NCI-H2107 treated with DMSO at 0.1 percent for 48 hours (cell line): ENCODE measurements at regions not wholly inside any gene's neighbourhood (a gene's known extent, or its start where the extent isn't known, plus 50 kb on each side); places are given as distances from the start of the nearest gene placed in this dataset.
"Not testable (repeated sequence)": the region's sequence is repeated elsewhere in the genome, so short reads cannot be mapped to it uniquely, and the experiment has no call there.

ENCODE experiments used
- DNase-seq: peaks from one replicate; lab custom pipeline; 2025; ENCODE audit not compliant: unreplicated experiment; lab: John Stamatoyannopoulos, UW

- no peak for DNase-seq
Measured at GRCh38 chr16:25637236-25637635, 54.5 kb upstream of the HS3ST4 start.

GRCh38 chr16:25636662-25637061, 55.1 kb upstream of the HS3ST4 start:
- no peak for DNase-seq

- no peak for DNase-seq
Measured at GRCh38 chr16:25635454-25635853, 56.3 kb upstream of the HS3ST4 start.

GRCh38 chr16:25633549-25633948, 58.2 kb upstream of the HS3ST4 start:
- DNase-seq: no peak

GRCh38 chr16:25628766-25629165, 63.0 kb upstream of the HS3ST4 start:
- no peak for DNase-seq

- no peak for DNase-seq
Measured at GRCh38 chr16:25627641-25628040, 64.1 kb upstream of the HS3ST4 start.

DNA sequence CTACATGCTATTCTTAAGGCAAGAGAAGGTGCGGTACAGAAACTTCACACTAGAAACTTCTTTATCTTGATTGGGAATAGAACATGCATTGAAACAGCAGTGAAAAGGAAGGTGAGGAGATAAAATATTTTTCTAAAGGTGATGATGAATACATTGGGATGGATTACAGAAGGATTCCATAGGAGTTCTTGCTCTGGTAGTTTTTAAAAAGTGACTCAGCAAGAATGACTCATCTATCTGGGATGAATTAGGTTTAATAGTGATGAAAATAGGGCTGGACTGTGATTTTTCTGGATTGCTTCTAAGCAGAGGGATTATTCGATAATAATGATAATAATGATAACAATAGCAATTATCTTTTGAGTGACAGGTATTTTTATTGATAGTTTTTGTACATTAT, 65.6 kb upstream of the HS3ST4 start:
- DNase-seq: no peak

- peak; percentile 59 for DNase-seq
Measured at GRCh38 chr16:25625620-25626019, 66.1 kb upstream of the HS3ST4 start.

GRCh38 chr16:25614716-25615265, 77.0 kb upstream of the HS3ST4 start:
- DNase-seq: no peak

DNA sequence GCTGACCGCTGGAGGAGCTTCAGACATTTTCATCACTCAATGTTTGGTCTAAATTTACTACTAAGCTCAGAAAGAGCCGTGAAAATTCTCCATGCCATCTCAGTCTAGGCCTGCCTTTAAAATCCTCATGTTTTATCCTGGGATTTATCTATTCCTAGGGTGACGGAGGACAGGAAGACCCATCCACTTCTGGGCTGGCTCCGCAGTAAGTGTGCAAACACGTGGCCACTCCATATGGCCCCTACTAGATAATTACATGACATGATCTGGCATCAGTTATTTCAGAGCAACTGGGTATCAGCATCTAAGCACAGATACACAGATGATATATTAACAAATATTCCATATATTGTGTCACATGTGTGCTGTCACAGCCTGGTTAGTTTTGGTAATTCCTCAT, 77.8 kb upstream of the HS3ST4 start:
- DNase-seq: no peak

DNA sequence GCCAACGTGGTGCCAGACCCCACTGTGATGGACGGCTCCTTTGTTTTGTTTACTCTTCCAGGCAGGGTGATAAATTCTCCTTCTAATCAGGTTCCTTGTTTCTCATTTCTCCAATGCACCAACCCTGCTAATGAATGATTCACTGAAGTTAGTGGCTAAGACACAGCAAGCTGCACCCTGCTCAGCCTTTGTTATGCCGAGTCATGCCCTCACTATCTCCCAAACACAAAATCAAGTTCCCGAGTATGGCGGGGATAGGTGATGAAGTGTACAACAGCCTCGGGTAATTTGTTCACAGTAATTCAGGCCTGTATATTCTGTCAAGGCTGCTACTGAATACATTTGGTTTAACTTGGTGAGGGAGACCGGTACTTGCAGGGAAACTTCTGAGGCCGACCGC, 83.8 kb upstream of the HS3ST4 start:
- no peak for DNase-seq

- DNase-seq: no peak
Measured at GRCh38 chr16:25606069-25606468, 85.7 kb upstream of the HS3ST4 start.

- no peak for DNase-seq
Measured at GRCh38 chr16:25605381-25605780, 86.4 kb upstream of the HS3ST4 start.

DNA sequence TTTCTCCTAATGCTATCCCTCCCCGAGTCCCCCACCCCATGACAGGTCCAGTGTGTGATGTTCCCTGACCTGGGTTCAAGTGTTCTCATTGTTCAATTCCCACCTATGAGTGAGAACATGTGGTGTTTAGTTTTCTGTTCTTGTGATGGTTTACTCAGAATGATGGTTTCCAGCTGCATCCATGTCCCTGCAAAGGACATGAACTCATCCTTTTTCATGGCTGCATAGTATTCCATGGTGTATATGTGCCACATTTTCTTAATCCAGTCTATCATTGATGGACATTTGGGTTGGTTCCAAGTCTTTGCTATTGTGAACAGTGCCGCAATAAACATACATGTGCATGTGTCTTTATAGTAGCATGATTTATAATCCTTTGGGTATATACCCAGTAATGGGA, 90.5 kb upstream of the HS3ST4 start:
- not testable (repeated sequence) for DNase-seq

DNA sequence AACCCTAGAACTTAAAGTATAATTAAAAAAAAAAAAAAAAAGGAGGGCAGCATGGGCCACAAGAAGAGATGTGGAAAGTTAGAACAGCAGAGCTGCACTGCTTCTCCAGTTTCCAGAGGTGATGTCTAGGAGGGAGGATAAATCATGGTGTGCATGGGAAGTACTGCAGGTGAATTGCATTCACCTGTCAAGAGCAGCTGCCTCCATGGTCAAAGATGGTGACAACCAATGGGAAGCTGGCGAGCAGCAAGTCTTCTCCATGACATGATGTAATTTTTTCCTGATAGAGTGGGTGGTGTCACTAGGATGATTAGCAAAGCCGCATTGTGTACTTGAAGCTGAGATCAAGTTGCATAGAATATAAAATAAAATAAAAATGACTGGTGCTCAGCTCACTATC, 95.6 kb upstream of the HS3ST4 start:
- no peak for DNase-seq

DNA sequence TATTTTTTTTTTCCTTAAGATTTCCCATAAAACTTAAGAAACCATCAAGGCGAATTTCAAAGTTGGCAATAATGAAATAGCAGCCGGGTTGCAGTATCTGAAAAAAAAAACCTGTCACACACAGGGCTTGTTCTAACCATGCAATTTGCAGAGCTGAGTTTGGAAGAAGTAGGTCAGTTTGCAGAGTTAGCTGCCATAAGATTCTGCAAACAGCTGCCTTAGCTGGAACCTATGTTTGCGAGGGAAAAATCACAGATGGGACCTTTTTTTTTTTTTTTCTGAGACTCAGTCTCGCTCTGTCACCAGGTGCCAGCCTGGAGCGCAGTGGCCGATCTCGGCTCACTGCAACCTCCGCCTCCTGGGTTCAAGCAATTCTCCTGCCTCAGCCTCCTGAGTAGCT, 98.5 kb upstream of the HS3ST4 start:
- no peak for DNase-seq

DNA sequence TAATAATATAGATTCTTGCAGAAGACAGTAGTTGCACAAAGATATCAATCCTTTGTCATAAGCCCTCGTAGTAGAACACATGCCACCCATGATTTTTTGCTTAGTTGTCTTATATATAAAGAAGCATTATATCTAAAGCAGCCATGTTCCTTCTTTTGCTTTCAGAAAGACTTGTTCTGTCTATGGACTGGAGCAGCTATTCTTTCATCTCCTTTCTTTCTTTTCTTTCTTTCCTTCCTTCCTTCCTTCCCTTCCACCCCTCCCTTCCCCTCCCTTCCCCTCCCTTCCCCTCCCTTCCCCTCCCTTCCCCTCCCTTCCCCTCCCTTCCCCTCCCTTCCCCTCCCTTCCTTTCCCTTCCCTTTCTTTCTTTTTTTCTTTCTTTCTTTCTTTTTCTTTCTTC, 104.0 kb upstream of the HS3ST4 start:
- DNase-seq: no peak

DNA sequence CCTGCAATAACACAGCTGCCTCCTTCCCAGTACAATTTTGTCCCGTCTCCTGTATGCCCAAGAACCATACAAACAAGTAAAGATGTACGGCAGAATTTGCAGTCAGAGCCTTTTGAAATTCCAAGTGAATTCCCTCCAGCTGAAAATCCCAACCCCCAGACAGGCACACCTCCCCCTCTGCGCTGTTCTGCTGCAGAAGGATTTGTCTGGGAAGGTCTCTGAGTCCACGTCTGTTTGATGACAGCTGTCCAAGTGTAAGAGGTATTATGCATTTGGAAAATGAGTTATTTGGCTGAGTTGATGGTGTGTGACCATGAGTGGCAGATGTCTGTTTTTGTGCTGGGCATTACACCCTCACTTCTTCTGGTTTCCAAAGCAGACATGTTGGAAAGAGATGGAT, 104.9 kb upstream of the HS3ST4 start:
- DNase-seq: no peak

DNA sequence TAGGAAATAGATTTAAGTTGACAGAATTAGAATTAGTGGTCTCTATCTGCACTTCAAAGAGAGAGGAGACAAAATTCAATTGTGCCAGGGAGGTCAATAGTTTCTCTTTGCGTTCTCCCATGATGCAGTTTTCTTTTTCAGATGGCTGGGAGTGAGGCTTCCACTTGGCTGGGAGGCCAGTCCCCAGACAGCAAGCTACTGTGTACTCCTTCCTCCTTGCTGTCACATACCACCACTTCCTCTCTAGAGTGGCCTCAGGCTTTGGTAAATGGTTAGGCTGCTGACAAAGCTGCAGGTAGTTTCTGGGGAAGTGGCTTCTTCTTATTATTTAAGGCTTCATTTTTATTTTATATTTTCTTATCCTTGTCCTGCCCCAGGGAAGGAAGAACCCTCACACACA, 106.2 kb upstream of the HS3ST4 start:
- no peak for DNase-seq

- DNase-seq: no peak
Measured at GRCh38 chr16:25580041-25580440, 111.7 kb upstream of the HS3ST4 start.

DNA sequence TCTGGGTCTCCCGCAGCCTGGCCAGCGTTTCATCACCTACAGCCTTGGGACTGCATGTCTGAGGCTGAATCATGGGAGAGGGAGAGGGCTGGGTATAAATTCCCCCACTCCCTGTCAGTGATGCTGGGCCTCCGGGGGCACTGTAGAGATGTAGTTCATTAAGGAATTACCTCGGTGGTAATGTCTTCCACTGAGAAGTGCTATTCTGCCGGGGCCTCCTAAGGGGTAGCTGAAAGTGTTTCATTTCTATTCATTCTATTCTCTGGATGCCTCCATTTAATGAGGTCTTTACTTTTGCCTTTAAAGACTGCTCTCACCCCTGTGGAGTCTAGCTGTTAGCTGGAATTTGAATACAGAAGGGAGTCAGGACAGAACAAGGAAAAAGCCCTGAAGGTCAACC, 116.4 kb upstream of the HS3ST4 start:
- no peak for DNase-seq

DNA sequence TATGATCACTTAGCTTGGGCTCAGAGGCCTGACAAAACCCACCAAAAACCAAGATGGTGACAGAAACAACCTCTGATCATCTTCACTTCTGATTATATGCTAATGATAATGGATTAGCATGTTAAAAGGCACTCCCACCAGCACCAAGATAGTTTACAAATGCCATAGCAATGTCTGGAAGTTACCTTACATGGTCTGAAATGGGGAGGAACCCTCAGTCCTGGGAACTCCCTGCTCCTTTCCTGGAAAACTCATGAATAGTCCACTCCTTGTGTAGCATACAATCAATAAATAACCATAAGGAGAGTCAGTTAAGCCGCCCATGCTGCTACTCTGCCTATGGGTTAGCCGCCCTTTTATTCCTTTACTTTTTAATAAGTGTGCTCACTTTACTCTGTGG, 120.0 kb upstream of the HS3ST4 start:
- DNase-seq: no peak

DNA sequence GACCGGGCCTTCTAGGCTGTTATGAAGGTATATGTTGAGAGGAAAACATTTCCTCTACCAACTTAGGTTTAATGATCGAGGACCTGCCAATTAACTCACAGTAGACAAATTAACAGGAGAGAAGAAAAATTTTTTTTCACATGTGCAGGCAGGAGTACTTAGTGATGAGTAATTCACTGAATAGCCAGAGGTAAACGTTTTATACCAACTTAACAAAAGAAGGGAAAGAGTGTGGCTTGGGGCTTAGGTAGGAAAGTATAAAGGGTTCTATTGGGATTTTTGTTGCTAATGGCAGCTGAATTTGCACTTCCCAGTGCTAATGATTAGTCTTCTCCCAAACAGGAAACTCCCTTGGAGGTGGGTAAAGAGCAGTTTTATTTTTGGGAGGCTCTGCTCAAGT, 121.6 kb upstream of the HS3ST4 start:
- no peak for DNase-seq

GRCh38 chr16:25568991-25569390, 122.8 kb upstream of the HS3ST4 start:
- DNase-seq: no peak
